HG03060 (cell line): ENCODE measurements at regions not wholly inside any gene's neighbourhood (a gene's known extent, or its start where the extent isn't known, plus 50 kb on each side); places are given as distances from the start of the nearest gene placed in this dataset.

Source experiments
- ATAC-seq: cut with Tn5 transposase; IDR thresholded peaks from one replicate; pipeline ENCODE4 v1.9.1; 2021; ENCODE audit warnings: low read depth, moderate number of reproducible peaks; ENCODE audit not compliant: unreplicated experiment

GRCh38 chr11:45482331-45482730 is 183.1 kb downstream of the CHST1 start:
- no peak for ATAC-seq

GRCh38 chr11:45481026-45481425 is 184.4 kb downstream of the CHST1 start:
- ATAC-seq: no peak

- no peak for ATAC-seq
These were observed 187.8 kb downstream of the CHST1 start for GRCh38 chr11:45477588-45477987.

GRCh38 chr11:45476126-45476525 is 189.3 kb downstream of the CHST1 start:
- no peak for ATAC-seq

- ATAC-seq: no peak
These were observed 189.0 kb upstream of the SYT13 start for GRCh38 chr11:45475173-45475572.

- ATAC-seq: no peak
These were observed 187.3 kb upstream of the SYT13 start for GRCh38 chr11:45473341-45473895.

GRCh38 chr11:45472716-45473317 is 186.7 kb upstream of the SYT13 start:
- no peak for ATAC-seq

- ATAC-seq: no peak
These were observed 185.1 kb upstream of the SYT13 start for GRCh38 chr11:45471266-45471665.

GRCh38 chr11:45470794-45471167 is 184.6 kb upstream of the SYT13 start:
- ATAC-seq: no peak

- ATAC-seq: no peak
These were observed 184.1 kb upstream of the SYT13 start for GRCh38 chr11:45470151-45470793.

GRCh38 chr11:45468267-45468856 is 182.2 kb upstream of the SYT13 start:
- ATAC-seq: no peak

- no peak for ATAC-seq
These were observed 177.4 kb upstream of the SYT13 start for GRCh38 chr11:45463541-45463940.

GRCh38 chr11:45461514-45461913 is 175.4 kb upstream of the SYT13 start:
- no peak for ATAC-seq

GRCh38 chr11:45459491-45459890 is 173.3 kb upstream of the SYT13 start:
- no peak for ATAC-seq

GRCh38 chr11:45458269-45458668 is 172.1 kb upstream of the SYT13 start:
- no peak for ATAC-seq

- no peak for ATAC-seq
These were observed 171.5 kb upstream of the SYT13 start for GRCh38 chr11:45457649-45458048.

- ATAC-seq: no peak
These were observed 170.5 kb upstream of the SYT13 start for GRCh38 chr11:45456686-45457085.

GRCh38 chr11:45455536-45455935 is 169.4 kb upstream of the SYT13 start:
- no peak for ATAC-seq

GRCh38 chr11:45454917-45455401 is 168.8 kb upstream of the SYT13 start:
- no peak for ATAC-seq

- no peak for ATAC-seq
These were observed 167.6 kb upstream of the SYT13 start for GRCh38 chr11:45453721-45454120.

- no peak for ATAC-seq
These were observed 165.8 kb upstream of the SYT13 start for GRCh38 chr11:45451766-45452440.
